HCT116 (cell line): ENCODE measurements at regions not wholly inside any gene's neighbourhood (a gene's known extent, or its start where the extent isn't known, plus 50 kb on each side); places are given as distances from the start of the nearest gene placed in this dataset.

Source experiments
- ATAC-seq: fragments of 200-7000 bp; cut with Tn5 transposase; 2 replicates; pipeline ENCODE4 v1.9.1; 2020; ENCODE audit warnings: mild to moderate bottlenecking, moderate library complexity
- BruUV-seq: library from RNA; stranded (reverse); fragments of 400-500 nt; replicated peaks from 2 replicates; lab custom pipeline; 2021; lab: Mats Ljungman, UMichigan
- CTCF ChIA-PET: fragments of 300-600 bp; sonication (Branson Sonifier 250); formaldehyde crosslinking; loops from one replicate; lab custom pipeline; 2021; ENCODE audit warnings: antibody characterized with exemption; lab: Charles Lee
- POLR2A ChIA-PET: fragments of 300-600, 350-600 bp; sonication (Branson Sonifier 250); formaldehyde crosslinking; loops from one replicate; lab custom pipeline; 2021; ENCODE audit warnings: antibody characterized with exemption; lab: Charles Lee
- RAD21 ChIA-PET, 2 experiments: fragments of 300-600 bp; sonication (Branson Sonifier 250); formaldehyde crosslinking; loops; one replicate each; lab custom pipeline; 2023; ENCODE audit warnings: low total read pairs in 2 of 2; ENCODE audit not compliant: uncharacterized antibody in 2 of 2, unreplicated experiment in 2 of 2, low non-redundant PET in 1 of 2; lab: Charles Lee
- DNase-seq: peaks from one replicate; pipeline ENCODE4 v3.0.0-alpha.2; 2010; ENCODE audit warnings: low read depth, low spot score
- H2AFZ ChIP-seq: fragments of 200-600 bp; shearing (Covaris generic), sonication (generic); 2 replicates; pipeline ENCODE4 v1.6.1; 2017; ENCODE audit warnings: low read depth, mixed run types, mixed read lengths, antibody characterized with exemption, low read length; ENCODE audit not compliant: poor library complexity, severe bottlenecking
- H3K27ac ChIP-seq: 2 replicates; pipeline ENCODE4 v1.5.1; 2012; ENCODE audit warnings: low read depth, low read length
- H3K27me3 ChIP-seq: fragments of 200-600 bp; sonication (generic); 2 replicates; pipeline ENCODE4 v1.6.1; 2016; ENCODE audit warnings: mixed run types, low read length, mixed read lengths; ENCODE audit not compliant: insufficient read depth
- H3K36me3 ChIP-seq, 2 experiments: fragments of 200-500 bp in 1 of 2; fragments of 200-600 bp in 1 of 2; sonication (Bioruptor generic) in 1 of 2; sonication (generic) in 1 of 2; 2 replicates each; pipeline versions ENCODE4 v1.5.1 to v1.6.1; 2014 to 2016; ENCODE audit warnings: low read length in 2 of 2, inconsistent platforms in 1 of 2, mixed read lengths in 1 of 2, mixed run types in 1 of 2; ENCODE audit not compliant: insufficient read depth in 2 of 2, control insufficient read depth in 1 of 2
- H3K4me1 ChIP-seq, 2 experiments: fragments of 200-600 bp in 1 of 2; sonication (generic) in 1 of 2; 2 replicates each; pipeline versions ENCODE4 v1.5.1 to v1.6.1; 2012 to 2017; ENCODE audit warnings: low read length in 2 of 2, inconsistent platforms in 1 of 2, mild to moderate bottlenecking in 1 of 2, mixed read lengths in 1 of 2, mixed run types in 1 of 2, moderate library complexity in 1 of 2; ENCODE audit not compliant: insufficient read depth in 2 of 2, control insufficient read depth in 1 of 2
- H3K4me2 ChIP-seq: fragments of 200-600 bp; sonication (generic); 2 replicates; pipeline ENCODE4 v1.6.1; 2017; ENCODE audit warnings: mixed run types, low read length, mixed read lengths
- H3K4me3 ChIP-seq, 2 experiments: fragments of 200-600 bp in 1 of 2; sonication (generic) in 1 of 2; replicated peaks in 1 of 2; 2 replicates each; pipeline ENCODE4 v1.5.1; 2011 to 2016; ENCODE audit warnings: low read length in 2 of 2, control low read depth in 1 of 2, low read depth in 1 of 2, mild to moderate bottlenecking in 1 of 2, mixed read lengths in 1 of 2, mixed run types in 1 of 2
- H3K79me2 ChIP-seq: fragments of 200-600 bp; sonication (generic); 2 replicates; pipeline ENCODE4 v1.6.1; 2017; ENCODE audit warnings: mild to moderate bottlenecking, mixed run types, low read length, moderate library complexity, mixed read lengths; ENCODE audit not compliant: insufficient read depth
- H3K9ac ChIP-seq: fragments of 200-600 bp; sonication (generic); 2 replicates; pipeline ENCODE4 v1.6.1; 2016; ENCODE audit warnings: low read length, mixed read lengths
- H3K9me2 ChIP-seq: fragments of 200-600 bp; sonication (generic), shearing (Covaris generic); 2 replicates; pipeline ENCODE4 v1.6.1; 2017; ENCODE audit warnings: mixed run types, mild to moderate bottlenecking, moderate library complexity; ENCODE audit not compliant: insufficient read depth
- H3K9me3 ChIP-seq, 2 experiments: fragments of 200-500 bp in 1 of 2; fragments of 200-600 bp in 1 of 2; sonication (Bioruptor generic) in 1 of 2; sonication (generic) in 1 of 2; 2 replicates each; pipeline ENCODE4 v1.6.1; 2014 to 2017; ENCODE audit warnings: low read length in 2 of 2, mixed read lengths in 2 of 2, inconsistent platforms in 1 of 2, low read depth in 1 of 2, mild to moderate bottlenecking in 1 of 2, mixed run types in 1 of 2, moderate library complexity in 1 of 2; ENCODE audit not compliant: control insufficient read depth in 1 of 2, insufficient read depth in 1 of 2
- H4K20me1 ChIP-seq: fragments of 200-600 bp; sonication (generic), shearing (Covaris generic); 2 replicates; pipeline ENCODE4 v1.6.1; 2017; ENCODE audit warnings: mixed run types, mild to moderate bottlenecking, moderate library complexity; ENCODE audit not compliant: insufficient read depth
- CBX3 ChIP-seq: IDR thresholded peaks from 2 replicates; pipeline ENCODE4 v1.6.1; 2012; ENCODE audit warnings: low read depth
- CEBPB ChIP-seq: IDR thresholded peaks from 2 replicates; pipeline ENCODE4 v1.6.1; 2012; ENCODE audit warnings: low read depth
- EGR1 ChIP-seq: IDR thresholded peaks from 2 replicates; pipeline ENCODE4 v1.6.1; 2012; ENCODE audit warnings: low read depth
- EZH2 ChIP-seq: fragments of 200-600 bp; sonication (generic); IDR thresholded peaks from 2 replicates; pipeline ENCODE4 v1.6.1; 2017; ENCODE audit warnings: antibody characterized with exemption, mixed run types
- FOSL1 ChIP-seq: IDR thresholded peaks from 2 replicates; pipeline ENCODE4 v1.6.1; 2012; ENCODE audit warnings: low read depth
- JUND ChIP-seq: IDR thresholded peaks from 2 replicates; pipeline ENCODE4 v1.6.1; 2012
- POLR2A ChIP-seq: IDR thresholded peaks from 2 replicates; pipeline ENCODE4 v1.7.0; 2011; ENCODE audit warnings: borderline replicate concordance; ENCODE audit not compliant: insufficient read depth, insufficient read length; ENCODE audit errors: extremely low read depth
- POLR2AphosphoS5 ChIP-seq: IDR thresholded peaks from 2 replicates; pipeline ENCODE4 v1.6.1; 2011; ENCODE audit warnings: mild to moderate bottlenecking, low read depth, low read length, moderate library complexity
- RAD21 ChIP-seq: IDR thresholded peaks from 2 replicates; pipeline ENCODE4 v1.6.1; 2012; ENCODE audit warnings: low read depth, mild to moderate bottlenecking
- SP1 ChIP-seq: IDR thresholded peaks from 2 replicates; pipeline ENCODE4 v1.6.1; 2012; ENCODE audit warnings: low read depth
- SRF ChIP-seq: IDR thresholded peaks from 2 replicates; pipeline ENCODE4 v1.6.1; 2012; ENCODE audit warnings: low read depth
- ZFX ChIP-seq: fragments of 450-650 bp; IDR thresholded peaks from 2 replicates; pipeline ENCODE4 v1.6.1; 2017
- ZNF274 ChIP-seq: fragments of 200-500 bp; sonication (Bioruptor generic); IDR thresholded peaks from 2 replicates; pipeline ENCODE4 v1.6.1; 2014; ENCODE audit warnings: mild to moderate bottlenecking, low read depth, low read length, inconsistent platforms
- intact Hi-C: fragments of 100-400 bp; cut with micrococcal nuclease; formaldehyde crosslinking; loops from 2 replicates; pipeline ENCODE4 v1.10.0; 2022
- TF ChIP-seq, protein P1 (sequence below): IDR thresholded peaks from 2 replicates; pipeline ENCODE4 v1.6.1; 2011; ENCODE audit warnings: mild to moderate bottlenecking, low read length, moderate library complexity; ENCODE audit not compliant: insufficient replicate concordance; ENCODE audit errors: extremely low read depth
- TF ChIP-seq, protein P2 (sequence below): IDR thresholded peaks from 2 replicates; pipeline ENCODE4 v1.6.1; 2012
- TF ChIP-seq, protein P3 (sequence below): IDR thresholded peaks from 2 replicates; pipeline ENCODE4 v1.6.1; 2012; ENCODE audit warnings: low read depth
- TF ChIP-seq, protein P4 (sequence below): IDR thresholded peaks from 2 replicates; pipeline ENCODE4 v1.6.1; 2012

DNA sequence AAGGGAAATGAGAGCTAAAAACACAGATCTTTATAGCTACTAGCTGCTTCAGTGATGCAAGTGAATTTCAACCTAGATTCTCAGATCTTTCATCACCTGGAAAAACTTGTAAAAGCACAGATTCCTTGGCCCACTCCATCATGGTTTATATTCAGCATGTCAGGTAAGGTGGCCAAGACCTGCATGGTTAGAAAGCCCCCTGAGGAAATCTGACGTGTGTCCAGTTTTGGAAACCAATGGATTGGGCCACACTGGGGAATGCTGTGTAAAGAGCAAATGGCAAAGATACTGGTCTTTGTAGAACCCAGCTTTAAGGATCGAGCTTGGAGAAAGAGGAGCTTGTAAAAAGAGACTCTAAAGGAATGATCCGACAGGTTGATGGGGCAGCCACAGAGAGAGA, 397.0 kb upstream of the ARRDC4 start:
- TF ChIP-seq CEBPB (no peak), RAD21 (no peak), JUND (no peak)
- TF ChIP-seq, all 23 proteins: peak for 0
- Histone ChIP-seq H3K36me3 (no peaks in the 10 kb centered on the region), H3K4me2 (no peak overlapping the region), H3K4me3 (no peak overlapping the region), H3K79me2 (no peaks in the 10 kb centered on the region), H3K9me3 (no peaks in the 10 kb centered on the region; a peak in 2 of 4 replicates), H3K4me1 (no peaks in the 10 kb centered on the region), H4K20me1 (no peaks in the 10 kb centered on the region), H3K9me2 (no peaks in the 10 kb centered on the region), H3K9ac (no peak overlapping the region), H3K27me3 (no peaks in the 10 kb centered on the region), H2AFZ (no peak overlapping the region), H3K27ac (no peak overlapping the region)
- RAD21 ChIA-PET = no interaction called here
- BruUV-seq = no TSS peak
- CTCF ChIA-PET = no interaction called here
- no peak for ATAC-seq
- POLR2A ChIA-PET = no interaction called here
- no peak for DNase-seq
- intact Hi-C loops = no loop called here

DNA sequence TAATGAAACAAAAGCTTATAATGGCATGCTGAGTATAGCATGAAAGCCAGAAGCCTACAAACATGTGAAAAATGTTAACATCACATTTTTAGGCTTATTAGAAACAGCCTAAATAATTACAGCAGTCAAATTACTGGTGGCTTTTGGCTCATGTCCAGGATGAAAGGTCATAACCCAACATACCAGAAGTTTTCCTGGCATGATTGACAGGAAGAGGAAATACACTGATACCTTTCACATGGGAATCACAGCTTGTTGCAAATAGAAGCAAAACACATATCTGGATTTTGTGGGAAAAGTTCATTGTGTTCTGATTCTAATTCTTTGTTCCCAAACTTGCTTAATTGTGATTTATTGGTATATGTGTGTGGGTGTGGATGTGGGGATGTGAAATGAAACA, 393.5 kb upstream of the ARRDC4 start:
- no peak overlapping the region for H3K9ac ChIP-seq
- H3K4me3 ChIP-seq = no peak overlapping the region
- H3K9me3 ChIP-seq = no peaks in the 10 kb centered on the region; a peak in 1 of 4 replicates
- ChIA-PET CTCF (no interaction called here), POLR2A (no interaction called here), RAD21 (no interaction called here)
- DNase-seq (no peak), ATAC-seq (no peak)
- BruUV-seq = no TSS peak
- no peaks in the 10 kb centered on the region for H3K36me3 ChIP-seq
- H3K9me2 ChIP-seq = no peaks in the 10 kb centered on the region
- H3K79me2 ChIP-seq = no peaks in the 10 kb centered on the region
- H4K20me1 ChIP-seq = no peaks in the 10 kb centered on the region
- no peak overlapping the region for H3K4me2 ChIP-seq
- H3K27ac ChIP-seq = no peak overlapping the region
- no peaks in the 10 kb centered on the region for H3K27me3 ChIP-seq
- intact Hi-C loops = no loop called here
- no peak overlapping the region for H2AFZ ChIP-seq
- no peaks in the 10 kb centered on the region for H3K4me1 ChIP-seq
- TF ChIP-seq SRF (no peak), POLR2AphosphoS5 (no peak), EGR1 (no peak), RAD21 (no peak), SP1 (no peak), FOSL1 (no peak), POLR2A (no peak), CBX3 (no peak), ZFX (no peak), ZNF274 (no peak), EZH2 (no peak), CEBPB (no peak)
- TF ChIP-seq, protein P1, sequence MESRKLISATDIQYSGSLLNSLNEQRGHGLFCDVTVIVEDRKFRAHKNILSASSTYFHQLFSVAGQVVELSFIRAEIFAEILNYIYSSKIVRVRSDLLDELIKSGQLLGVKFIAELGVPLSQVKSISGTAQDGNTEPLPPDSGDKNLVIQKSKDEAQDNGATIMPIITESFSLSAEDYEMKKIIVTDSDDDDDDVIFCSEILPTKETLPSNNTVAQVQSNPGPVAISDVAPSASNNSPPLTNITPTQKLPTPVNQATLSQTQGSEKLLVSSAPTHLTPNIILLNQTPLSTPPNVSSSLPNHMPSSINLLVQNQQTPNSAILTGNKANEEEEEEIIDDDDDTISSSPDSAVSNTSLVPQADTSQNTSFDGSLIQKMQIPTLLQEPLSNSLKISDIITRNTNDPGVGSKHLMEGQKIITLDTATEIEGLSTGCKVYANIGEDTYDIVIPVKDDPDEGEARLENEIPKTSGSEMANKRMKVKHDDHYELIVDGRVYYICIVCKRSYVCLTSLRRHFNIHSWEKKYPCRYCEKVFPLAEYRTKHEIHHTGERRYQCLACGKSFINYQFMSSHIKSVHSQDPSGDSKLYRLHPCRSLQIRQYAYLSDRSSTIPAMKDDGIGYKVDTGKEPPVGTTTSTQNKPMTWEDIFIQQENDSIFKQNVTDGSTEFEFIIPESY = no peak
- TF ChIP-seq, protein P2, sequence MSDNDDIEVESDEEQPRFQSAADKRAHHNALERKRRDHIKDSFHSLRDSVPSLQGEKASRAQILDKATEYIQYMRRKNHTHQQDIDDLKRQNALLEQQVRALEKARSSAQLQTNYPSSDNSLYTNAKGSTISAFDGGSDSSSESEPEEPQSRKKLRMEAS = no peak
- TF ChIP-seq, protein P3, sequence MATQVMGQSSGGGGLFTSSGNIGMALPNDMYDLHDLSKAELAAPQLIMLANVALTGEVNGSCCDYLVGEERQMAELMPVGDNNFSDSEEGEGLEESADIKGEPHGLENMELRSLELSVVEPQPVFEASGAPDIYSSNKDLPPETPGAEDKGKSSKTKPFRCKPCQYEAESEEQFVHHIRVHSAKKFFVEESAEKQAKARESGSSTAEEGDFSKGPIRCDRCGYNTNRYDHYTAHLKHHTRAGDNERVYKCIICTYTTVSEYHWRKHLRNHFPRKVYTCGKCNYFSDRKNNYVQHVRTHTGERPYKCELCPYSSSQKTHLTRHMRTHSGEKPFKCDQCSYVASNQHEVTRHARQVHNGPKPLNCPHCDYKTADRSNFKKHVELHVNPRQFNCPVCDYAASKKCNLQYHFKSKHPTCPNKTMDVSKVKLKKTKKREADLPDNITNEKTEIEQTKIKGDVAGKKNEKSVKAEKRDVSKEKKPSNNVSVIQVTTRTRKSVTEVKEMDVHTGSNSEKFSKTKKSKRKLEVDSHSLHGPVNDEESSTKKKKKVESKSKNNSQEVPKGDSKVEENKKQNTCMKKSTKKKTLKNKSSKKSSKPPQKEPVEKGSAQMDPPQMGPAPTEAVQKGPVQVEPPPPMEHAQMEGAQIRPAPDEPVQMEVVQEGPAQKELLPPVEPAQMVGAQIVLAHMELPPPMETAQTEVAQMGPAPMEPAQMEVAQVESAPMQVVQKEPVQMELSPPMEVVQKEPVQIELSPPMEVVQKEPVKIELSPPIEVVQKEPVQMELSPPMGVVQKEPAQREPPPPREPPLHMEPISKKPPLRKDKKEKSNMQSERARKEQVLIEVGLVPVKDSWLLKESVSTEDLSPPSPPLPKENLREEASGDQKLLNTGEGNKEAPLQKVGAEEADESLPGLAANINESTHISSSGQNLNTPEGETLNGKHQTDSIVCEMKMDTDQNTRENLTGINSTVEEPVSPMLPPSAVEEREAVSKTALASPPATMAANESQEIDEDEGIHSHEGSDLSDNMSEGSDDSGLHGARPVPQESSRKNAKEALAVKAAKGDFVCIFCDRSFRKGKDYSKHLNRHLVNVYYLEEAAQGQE = no peak
- TF ChIP-seq, protein P4, sequence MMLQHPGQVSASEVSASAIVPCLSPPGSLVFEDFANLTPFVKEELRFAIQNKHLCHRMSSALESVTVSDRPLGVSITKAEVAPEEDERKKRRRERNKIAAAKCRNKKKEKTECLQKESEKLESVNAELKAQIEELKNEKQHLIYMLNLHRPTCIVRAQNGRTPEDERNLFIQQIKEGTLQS = no peak
